Endothelial cell of umbilical vein (primary cell): ENCODE measurements at regions not wholly inside any gene's neighbourhood (a gene's known extent, or its start where the extent isn't known, plus 50 kb on each side); places are given as distances from the start of the nearest gene placed in this dataset.

ENCODE experiments used
- BruUV-seq: library from RNA; stranded (reverse); fragments of 400-500 nt; replicated peaks from 2 replicates; lab custom pipeline; 2021; lab: Mats Ljungman, UMichigan
- CTCF ChIA-PET: fragments of 300-600, 350-600 bp; sonication (Branson Sonifier 250); formaldehyde crosslinking; loops from one replicate; lab custom pipeline; 2021; ENCODE audit warnings: antibody characterized with exemption, inconsistent platforms; lab: Charles Lee
- POLR2A ChIA-PET: fragments of 300-600, 350-600 bp; sonication (Branson Sonifier 250); formaldehyde crosslinking; loops from one replicate; lab custom pipeline; 2021; ENCODE audit warnings: antibody characterized with exemption, inconsistent platforms; lab: Charles Lee
- DNase-seq: peaks from one replicate; pipeline ENCODE4 v3.0.0-alpha.2; 2011; ENCODE audit warnings: low read depth, low spot score
- FAIRE-seq: peaks from 2 replicates; lab custom pipeline; 2011; peaks lifted over from hg19 to GRCh38; lab: Jason Lieb, UNC
- H2AFZ ChIP-seq: 2 replicates; pipeline ENCODE4 v1.6.0; 2012; ENCODE audit warnings: low read depth, low read length, control low read depth, inconsistent platforms
- H3K27ac ChIP-seq: 2 replicates; pipeline ENCODE4 v1.5.1; 2011; ENCODE audit warnings: low read depth, mild to moderate bottlenecking, control low read depth, low read length, moderate library complexity; ENCODE audit not compliant: insufficient read depth
- H3K27me3 ChIP-seq, 2 experiments: 2 replicates each; pipeline versions ENCODE4 v1.6.0 to v1.6.1; 2011; ENCODE audit warnings: low read length in 2 of 2, mixed read lengths in 1 of 2; ENCODE audit not compliant: control insufficient read depth in 2 of 2, insufficient read depth in 2 of 2
- H3K36me3 ChIP-seq, 2 experiments: 2 replicates in 1 of 2; 3 replicates in 1 of 2; pipeline ENCODE4 v1.5.1; 2011; ENCODE audit warnings: low read length in 2 of 2, mild to moderate bottlenecking in 1 of 2, moderate library complexity in 1 of 2; ENCODE audit not compliant: control insufficient read depth in 2 of 2, insufficient read depth in 2 of 2; ENCODE audit errors: extremely low read depth in 1 of 2
- H3K4me1 ChIP-seq: 3 replicates; pipeline ENCODE4 v1.5.1; 2011; ENCODE audit warnings: mild to moderate bottlenecking, low read length; ENCODE audit not compliant: control insufficient read depth, insufficient read depth; ENCODE audit errors: extremely low read depth
- H3K4me2 ChIP-seq: 2 replicates; pipeline ENCODE4 v1.6.1; 2011; ENCODE audit warnings: low read length, control low read depth, mixed read lengths; ENCODE audit not compliant: insufficient read depth
- H3K4me3 ChIP-seq, 3 experiments: fragments of 200-600 bp in 1 of 3; sonication (generic), shearing (Covaris generic) in 1 of 3; replicated peaks in 1 of 3; 2 replicates each; pipeline ENCODE4 v1.5.1; 2011 to 2016; ENCODE audit warnings: control low read depth in 3 of 3, low read length in 3 of 3, mild to moderate bottlenecking in 2 of 3, inconsistent platforms in 1 of 3, low read depth in 1 of 3, moderate library complexity in 1 of 3; ENCODE audit not compliant: insufficient read depth in 1 of 3
- H3K79me2 ChIP-seq: 2 replicates; pipeline ENCODE4 v1.6.0; 2012; ENCODE audit warnings: low read length, inconsistent platforms; ENCODE audit not compliant: control insufficient read depth, insufficient read depth
- H3K9ac ChIP-seq: replicated peaks from 2 replicates; pipeline ENCODE3; 2011; ENCODE audit warnings: low read length, control low read depth; ENCODE audit not compliant: insufficient read depth; ENCODE audit errors: extremely low read depth
- H3K9me1 ChIP-seq: replicated peaks from 3 replicates; pipeline ENCODE4 v1.6.0; 2011; ENCODE audit warnings: mild to moderate bottlenecking, low read length; ENCODE audit not compliant: control insufficient read depth, insufficient read depth; ENCODE audit errors: extremely low read depth
- H3K9me3 ChIP-seq: replicated peaks from 2 replicates; pipeline ENCODE4 v1.5.1; 2012; ENCODE audit warnings: low read length, inconsistent platforms; ENCODE audit not compliant: control insufficient read depth, insufficient read depth
- H4K20me1 ChIP-seq: replicated peaks from 2 replicates; pipeline ENCODE3; 2011; ENCODE audit warnings: mild to moderate bottlenecking, low read length; ENCODE audit not compliant: control insufficient read depth, insufficient read depth; ENCODE audit errors: extremely low read depth
- CTCF ChIP-seq, 2 donors: IDR thresholded peaks; 1 replicate in 1 of 2; 2 replicates in 1 of 2; pipeline ENCODE4 v1.5.1; 2011; ENCODE audit warnings: low read length in 2 of 2, mild to moderate bottlenecking in 2 of 2, moderate library complexity in 2 of 2, control low read depth in 1 of 2, inconsistent platforms in 1 of 2, low read depth in 1 of 2; ENCODE audit not compliant: insufficient read depth in 1 of 2; ENCODE audit errors: extremely low read depth in 1 of 2
- EZH2 ChIP-seq: IDR thresholded peaks from 2 replicates; pipeline ENCODE4 v1.6.1; 2012; ENCODE audit warnings: borderline replicate concordance, low read depth, mild to moderate bottlenecking, moderate library complexity, low read length, inconsistent platforms; ENCODE audit not compliant: severe bottlenecking
- FOS ChIP-seq: IDR thresholded peaks from 2 replicates; pipeline ENCODE4 v1.6.1; 2011; ENCODE audit warnings: mild to moderate bottlenecking, low read length, moderate library complexity, borderline replicate concordance; ENCODE audit not compliant: insufficient read depth
- GATA2 ChIP-seq: IDR thresholded peaks from 2 replicates; pipeline ENCODE4 v1.7.0; 2011; ENCODE audit warnings: low read depth, mild to moderate bottlenecking, moderate library complexity, mixed read lengths, low read length; ENCODE audit not compliant: insufficient read length, insufficient read depth
- JUN ChIP-seq: IDR thresholded peaks from 2 replicates; pipeline ENCODE4 v1.6.1; 2011; ENCODE audit warnings: borderline replicate concordance, low read depth; ENCODE audit not compliant: insufficient read length, insufficient read depth
- MAX ChIP-seq: IDR thresholded peaks from 2 replicates; pipeline ENCODE4 v1.6.1; 2011; ENCODE audit not compliant: insufficient read depth, insufficient read length
- MYC ChIP-seq: IDR thresholded peaks from one replicate; pipeline ENCODE4 v1.6.1; 2011; ENCODE audit warnings: mild to moderate bottlenecking, low read depth, low read length
- POLR2A ChIP-seq: IDR thresholded peaks from 2 replicates; pipeline ENCODE4 v1.6.1; 2012; ENCODE audit warnings: low read depth, mild to moderate bottlenecking, control low read depth, low read length
- POLR2AphosphoS5 ChIP-seq: IDR thresholded peaks from 2 replicates; pipeline ENCODE4 v1.6.1; 2012; ENCODE audit warnings: low read depth, mild to moderate bottlenecking, control low read depth, low read length, moderate library complexity; ENCODE audit not compliant: insufficient read depth
- dilution Hi-C: fragments of 300-500 bp; cut with MboI; formaldehyde crosslinking; loops from one replicate; pipeline ENCODE4 v1.15.0; 2019; ENCODE audit warnings: low sequenced_read_pairs; ENCODE audit not compliant: extremely low pct_ligation_motif_present
- intact Hi-C: fragments of 100-400 bp; cut with micrococcal nuclease; formaldehyde crosslinking; loops from one replicate; pipeline ENCODE4 v1.10.0; 2022

GRCh38 chr18:73168236-73168635, 300.4 kb upstream of the NETO1 start:
- FAIRE-seq: no peak
- BruUV-seq: no TSS peak

More at GRCh38 chr18:73168236-73168635, 300.4 kb upstream of the NETO1 start:
- Histone ChIP-seq H3K9me3 (no peaks in the 10 kb centered on the region), H2AFZ (no peak overlapping the region), H3K4me2 (no peak overlapping the region), H3K27me3 (no peaks in the 10 kb centered on the region), H3K9ac (no peak overlapping the region), H3K4me1 (no peaks in the 10 kb centered on the region), H3K27ac (no peak overlapping the region), H3K36me3 (no peaks in the 10 kb centered on the region), H3K79me2 (no peaks in the 10 kb centered on the region), H4K20me1 (no peaks in the 10 kb centered on the region), H3K9me1 (no peaks in the 10 kb centered on the region), H3K4me3 (no peak overlapping the region)
- ChIA-PET POLR2A (no interaction called here), CTCF (no interaction called here)
- intact Hi-C loops: no loop called here
- TF ChIP-seq FOS: no peak
- no peak for TF ChIP-seq MYC
- no peak for TF ChIP-seq MAX
- TF ChIP-seq GATA2: no peak
- TF ChIP-seq JUN: no peak
- TF ChIP-seq POLR2A: no peak
- TF ChIP-seq EZH2: no peak
- TF ChIP-seq CTCF (IDR thresholded peaks at IDR 0.05; ENCODE audit: extremely low read depth in 1 of 2, insufficient read depth in 1 of 2, low read depth in 1 of 2, low read length in 2 of 2): no peak
- no peak for TF ChIP-seq POLR2AphosphoS5
- DNase-seq: no peak
- dilution Hi-C loops: no loop called here
